GM18502 (cell line): ENCODE measurements at regions not wholly inside any gene's neighbourhood (a gene's known extent, or its start where the extent isn't known, plus 50 kb on each side); places are given as distances from the start of the nearest gene placed in this dataset.
"Not testable (repeated sequence)": the region's sequence is repeated elsewhere in the genome, so short reads cannot be mapped to it uniquely, and the experiment has no call there.

ENCODE experiments used
- ATAC-seq: cut with Tn5 transposase; IDR thresholded peaks from one replicate; pipeline ENCODE4 v1.9.1; 2021; ENCODE audit warnings: mild to moderate bottlenecking; ENCODE audit not compliant: unreplicated experiment, poor library complexity

- ATAC-seq: peak; percentile 71
These were observed 2144.1 kb upstream of the TPTE start for GRCh38 chr21:8377093-8377841.

- ATAC-seq: peak; percentile 62
These were observed 2140.8 kb upstream of the TPTE start for GRCh38 chr21:8380419-8381079.

- ATAC-seq: not testable (repeated sequence)
These were observed 2133.0 kb upstream of the TPTE start for GRCh38 chr21:8388169-8388939.

DNA sequence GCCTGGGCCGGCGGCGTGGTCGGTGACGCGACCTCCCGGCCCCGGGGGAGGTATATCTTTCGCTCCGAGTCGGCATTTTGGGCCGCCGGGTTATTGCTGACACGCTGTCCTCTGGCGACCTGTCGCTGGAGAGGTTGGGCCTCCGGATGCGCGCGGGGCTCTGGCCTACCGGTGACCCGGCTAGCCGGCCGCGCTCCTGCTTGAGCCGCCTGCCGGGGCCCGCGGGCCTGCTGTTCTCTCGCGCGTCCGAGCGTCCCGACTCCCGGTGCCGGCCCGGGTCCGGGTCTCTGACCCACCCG, 2132.5 kb upstream of the TPTE start:
- not testable (repeated sequence) for ATAC-seq

DNA sequence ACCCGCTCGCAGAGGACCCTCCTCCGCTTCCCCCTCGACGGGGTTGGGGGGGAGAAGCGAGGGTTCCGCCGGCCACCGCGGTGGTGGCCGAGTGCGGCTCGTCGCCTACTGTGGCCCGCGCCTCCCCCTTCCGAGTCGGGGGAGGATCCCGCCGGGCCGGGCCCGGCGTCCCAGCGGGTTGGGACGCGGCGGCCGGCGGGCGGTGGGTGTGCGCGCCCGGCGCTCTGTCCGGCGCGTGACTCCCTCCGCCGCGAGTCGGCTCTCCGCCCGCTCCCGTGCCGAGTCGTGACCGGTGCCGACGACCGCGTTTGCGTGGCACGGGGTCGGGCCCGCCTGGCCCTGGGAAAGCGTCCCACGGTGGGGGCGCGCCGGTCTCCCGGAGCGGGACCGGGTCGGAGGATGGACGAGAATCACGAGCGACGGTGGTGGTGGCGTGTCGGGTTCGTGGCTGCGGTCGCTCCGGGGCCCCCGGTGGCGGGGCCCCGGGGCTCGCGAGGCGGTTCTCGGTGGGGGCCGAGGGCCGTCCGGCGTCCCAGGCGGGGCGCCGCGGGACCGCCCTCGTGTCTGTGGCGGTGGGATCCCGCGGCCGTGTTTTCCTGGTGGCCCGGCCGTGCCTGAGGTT, 2130.7 kb upstream of the TPTE start:
- not testable (repeated sequence) for ATAC-seq

- not testable (repeated sequence) for ATAC-seq
These were observed 2127.0 kb upstream of the TPTE start for GRCh38 chr21:8394380-8394779.

DNA sequence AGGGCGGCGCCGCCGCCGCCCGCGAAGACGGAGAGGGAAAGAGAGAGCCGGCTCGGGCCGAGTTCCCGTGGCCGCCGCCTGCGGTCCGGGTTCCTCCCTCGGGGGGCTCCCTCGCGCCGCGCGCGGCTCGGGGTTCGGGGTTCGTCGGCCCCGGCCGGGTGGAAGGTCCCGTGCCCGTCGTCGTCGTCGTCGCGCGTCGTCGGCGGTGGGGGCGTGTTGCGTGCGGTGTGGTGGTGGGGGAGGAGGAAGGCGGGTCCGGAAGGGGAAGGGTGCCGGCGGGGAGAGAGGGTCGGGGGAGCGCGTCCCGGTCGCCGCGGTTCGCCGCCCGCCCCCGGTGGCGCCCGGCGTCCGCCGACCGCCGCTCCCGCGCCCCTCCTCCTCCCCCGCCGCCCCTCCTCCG, 2125.4 kb upstream of the TPTE start:
- ATAC-seq: not testable (repeated sequence)

GRCh38 chr21:8398870-8399437, 2122.4 kb upstream of the TPTE start:
- ATAC-seq: not testable (repeated sequence)

DNA sequence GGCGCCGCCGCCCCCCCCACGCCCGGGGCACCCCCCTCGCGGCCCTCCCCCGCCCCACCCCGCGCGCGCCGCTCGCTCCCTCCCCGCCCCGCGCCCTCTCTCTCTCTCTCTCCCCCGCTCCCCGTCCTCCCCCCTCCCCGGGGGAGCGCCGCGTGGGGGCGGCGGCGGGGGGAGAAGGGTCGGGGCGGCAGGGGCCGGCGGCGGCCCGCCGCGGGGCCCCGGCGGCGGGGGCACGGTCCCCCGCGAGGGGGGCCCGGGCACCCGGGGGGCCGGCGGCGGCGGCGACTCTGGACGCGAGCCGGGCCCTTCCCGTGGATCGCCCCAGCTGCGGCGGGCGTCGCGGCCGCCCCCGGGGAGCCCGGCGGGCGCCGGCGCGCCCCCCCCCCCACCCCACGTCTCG, 2121.5 kb upstream of the TPTE start:
- peak; percentile 58 for ATAC-seq

- ATAC-seq: not testable (repeated sequence)
These were observed 2119.6 kb upstream of the TPTE start for GRCh38 chr21:8401799-8402198.

DNA sequence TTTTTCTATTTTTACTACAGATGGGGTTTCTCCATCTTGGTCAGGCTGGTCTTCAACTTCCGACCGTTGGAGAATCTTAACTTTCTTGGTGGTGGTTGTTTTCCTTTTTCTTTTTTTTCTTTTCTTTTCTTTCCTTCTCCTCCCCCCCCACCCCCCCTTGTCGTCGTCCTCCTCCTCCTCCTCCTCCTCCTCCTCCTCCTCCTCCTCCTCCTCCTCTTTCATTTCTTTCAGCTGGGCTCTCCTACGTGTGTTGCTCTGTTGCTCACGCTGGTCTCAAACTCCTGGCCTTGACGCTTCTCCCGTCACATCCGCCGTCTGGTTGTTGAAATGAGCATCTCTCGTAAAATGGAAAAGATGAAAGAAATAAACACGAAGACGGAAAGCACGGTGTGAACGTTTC, 2115.1 kb upstream of the TPTE start:
- ATAC-seq: not testable (repeated sequence)

DNA sequence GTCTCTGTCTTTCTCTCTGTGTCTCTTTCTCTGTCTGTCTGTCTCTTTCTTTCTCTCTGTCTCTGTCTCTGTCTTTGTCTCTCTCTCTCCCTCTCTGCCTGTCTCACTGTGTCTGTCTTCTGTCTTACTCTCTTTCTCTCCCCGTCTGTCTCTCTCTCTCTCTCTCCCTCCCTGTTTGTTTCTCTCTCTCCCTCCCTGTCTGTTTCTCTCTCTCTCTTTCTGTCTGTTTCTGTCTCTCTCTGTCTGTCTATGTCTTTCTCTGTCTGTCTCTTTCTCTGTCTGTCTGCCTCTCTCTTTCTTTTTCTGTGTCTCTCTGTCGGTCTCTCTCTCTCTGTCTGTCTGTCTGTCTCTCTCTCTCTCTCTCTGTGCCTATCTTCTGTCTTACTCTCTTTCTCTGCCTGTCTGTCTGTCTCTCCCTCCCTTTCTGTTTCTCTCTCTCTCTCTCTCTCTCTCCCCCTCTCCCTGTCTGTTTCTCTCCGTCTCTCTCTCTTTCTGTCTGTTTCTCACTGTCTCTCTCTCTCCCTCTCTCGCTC, 2110.2 kb upstream of the TPTE start:
- not testable (repeated sequence) for ATAC-seq

- peak; percentile 84 for ATAC-seq
These were observed 2101.3 kb upstream of the TPTE start for GRCh38 chr21:8419925-8420560.

DNA sequence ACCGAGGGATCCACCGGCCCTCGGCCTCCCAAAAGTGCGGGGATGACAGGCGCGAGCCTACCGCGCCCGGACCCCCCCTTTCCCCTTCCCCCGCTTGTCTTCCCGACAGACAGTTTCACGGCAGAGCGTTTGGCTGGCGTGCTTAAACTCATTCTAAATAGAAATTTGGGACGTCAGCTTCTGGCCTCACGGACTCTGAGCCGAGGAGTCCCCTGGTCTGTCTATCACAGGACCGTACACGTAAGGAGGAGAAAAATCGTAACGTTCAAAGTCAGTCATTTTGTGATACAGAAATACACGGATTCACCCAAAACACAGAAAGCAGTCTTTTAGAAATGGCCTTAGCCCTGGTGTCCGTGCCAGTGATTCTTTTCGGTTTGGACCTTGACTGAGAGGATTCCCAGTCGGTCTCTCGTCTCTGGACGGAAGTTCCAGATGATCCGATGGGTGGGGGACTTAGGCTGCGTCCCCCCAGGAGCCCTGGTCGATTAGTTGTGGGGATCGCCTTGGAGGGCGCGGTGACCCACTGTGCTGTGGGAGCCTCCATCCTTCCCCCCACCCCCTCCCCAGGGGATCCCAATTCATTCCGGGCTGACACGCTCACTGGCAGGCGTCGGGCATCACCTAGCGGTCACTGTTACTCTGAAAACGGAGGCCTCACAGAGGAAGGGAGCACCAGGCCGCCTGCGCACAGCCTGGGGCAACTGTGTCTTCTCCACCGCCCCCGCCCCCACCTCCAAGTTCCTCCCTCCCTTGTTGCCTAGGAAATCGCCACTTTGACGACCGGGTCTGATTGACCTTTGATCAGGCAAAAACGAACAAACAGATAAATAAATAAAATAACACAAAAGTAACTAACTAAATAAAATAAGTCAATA, 2093.4 kb upstream of the TPTE start:
- peak; percentile 43 for ATAC-seq

DNA sequence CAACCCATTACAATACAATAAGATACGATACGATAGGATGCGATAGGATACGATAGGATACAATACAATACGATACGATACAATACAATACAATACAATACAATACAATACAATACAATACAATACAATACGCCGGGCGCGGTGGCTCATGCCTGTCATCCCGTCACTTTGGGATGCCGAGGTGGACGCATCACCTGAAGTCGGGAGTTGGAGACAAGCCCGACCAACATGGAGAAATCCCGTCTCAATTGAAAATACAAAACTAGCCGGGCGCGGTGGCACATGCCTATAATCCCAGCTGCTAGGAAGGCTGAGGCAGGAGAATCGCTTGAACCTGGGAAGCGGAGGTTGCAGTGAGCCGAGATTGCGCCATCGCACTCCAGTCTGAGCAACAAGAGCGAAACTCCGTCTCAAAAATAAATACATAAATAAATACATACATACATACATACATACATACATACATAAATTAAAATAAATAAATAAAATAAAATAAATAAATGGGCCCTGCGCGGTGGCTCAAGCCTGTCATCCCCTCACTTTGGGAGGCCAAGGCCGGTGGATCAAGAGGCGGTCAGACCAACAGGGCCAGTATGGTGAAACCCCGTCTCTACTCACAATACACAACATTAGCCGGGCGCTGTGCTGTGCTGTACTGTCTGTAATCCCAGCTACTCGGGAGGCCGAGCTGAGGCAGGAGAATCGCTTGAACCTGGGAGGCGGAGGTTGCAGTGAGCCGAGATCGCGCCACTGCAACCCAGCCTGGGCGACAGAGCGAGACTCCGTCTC, 2092.5 kb upstream of the TPTE start:
- ATAC-seq: peak; percentile 73

GRCh38 chr21:8434710-8435109, 2086.7 kb upstream of the TPTE start:
- not testable (repeated sequence) for ATAC-seq

DNA sequence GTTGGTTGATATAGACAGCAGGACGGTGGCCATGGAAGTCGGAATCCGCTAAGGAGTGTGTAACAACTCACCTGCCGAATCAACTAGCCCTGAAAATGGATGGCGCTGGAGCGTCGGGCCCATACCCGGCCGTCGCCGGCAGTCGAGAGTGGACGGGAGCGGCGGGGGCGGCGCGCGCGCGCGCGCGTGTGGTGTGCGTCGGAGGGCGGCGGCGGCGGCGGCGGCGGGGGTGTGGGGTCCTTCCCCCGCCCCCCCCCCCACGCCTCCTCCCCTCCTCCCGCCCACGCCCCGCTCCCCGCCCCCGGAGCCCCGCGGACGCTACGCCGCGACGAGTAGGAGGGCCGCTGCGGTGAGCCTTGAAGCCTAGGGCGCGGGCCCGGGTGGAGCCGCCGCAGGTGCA, 2078.3 kb upstream of the TPTE start:
- ATAC-seq: not testable (repeated sequence)

DNA sequence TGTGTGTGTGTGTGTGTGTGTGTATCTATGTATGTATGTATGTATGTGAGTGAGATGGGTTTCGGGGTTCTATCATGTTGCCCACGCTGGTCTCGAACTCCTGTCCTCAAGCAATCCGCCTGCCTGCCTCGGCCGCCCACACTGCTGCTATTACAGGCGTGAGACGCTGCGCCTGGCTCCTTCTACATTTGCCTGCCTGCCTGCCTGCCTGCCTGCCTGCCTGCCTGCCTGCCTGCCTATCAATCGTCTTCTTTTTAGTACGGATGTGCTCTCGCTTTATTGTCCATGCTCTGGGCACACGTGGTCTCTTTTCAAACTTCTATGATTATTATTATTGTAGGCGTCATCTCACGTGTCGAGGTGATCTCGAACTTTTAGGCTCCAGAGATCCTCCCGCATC, 2071.6 kb upstream of the TPTE start:
- not testable (repeated sequence) for ATAC-seq
